CD14-positive monocyte (primary cell): ENCODE measurements at regions not wholly inside any gene's neighbourhood (a gene's known extent, or its start where the extent isn't known, plus 50 kb on each side); places are given as distances from the start of the nearest gene placed in this dataset.

Experiments used
- DNase-seq, 3 donors: peaks; one replicate each; pipeline ENCODE4 v3.0.0-alpha.2; 2011 to 2022
- H2AFZ ChIP-seq: 2 replicates; pipeline ENCODE4 v1.6.0; 2012; ENCODE audit warnings: mild to moderate bottlenecking, low read depth, low read length, inconsistent platforms; ENCODE audit not compliant: insufficient read depth, poor library complexity, severe bottlenecking
- H3K27ac ChIP-seq, 2 donors: 1 replicate in 1 of 2; 2 replicates in 1 of 2; pipeline ENCODE4 v1.5.1; 2012 to 2013; ENCODE audit warnings: low read length in 2 of 2, control low read depth in 1 of 2, inconsistent platforms in 1 of 2, low read depth in 1 of 2, mild to moderate bottlenecking in 1 of 2
- H3K27me3 ChIP-seq, 2 donors: one replicate each; pipeline versions ENCODE4 v1.6.0 to v1.6.1; 2011 to 2013; ENCODE audit warnings: low read length in 2 of 2; ENCODE audit not compliant: control insufficient read depth in 2 of 2, insufficient read depth in 2 of 2
- H3K36me3 ChIP-seq, 2 donors: replicated peaks in 1 of 2; 1 replicate in 1 of 2; 2 replicates in 1 of 2; pipeline versions ENCODE4 v1.5.1 to v1.6.1; 2012 to 2013; ENCODE audit warnings: low read length in 2 of 2, control low read depth in 1 of 2, inconsistent platforms in 1 of 2, mild to moderate bottlenecking in 1 of 2; ENCODE audit not compliant: insufficient read depth in 2 of 2, control insufficient read depth in 1 of 2
- H3K4me1 ChIP-seq, 2 donors: 1 replicate in 1 of 2; 2 replicates in 1 of 2; pipeline versions ENCODE4 v1.5.1 to v1.6.1; 2012 to 2013; ENCODE audit warnings: low read length in 2 of 2, control low read depth in 1 of 2, inconsistent platforms in 1 of 2, mild to moderate bottlenecking in 1 of 2, moderate library complexity in 1 of 2; ENCODE audit not compliant: insufficient read depth in 2 of 2, control insufficient read depth in 1 of 2
- H3K4me2 ChIP-seq: replicated peaks from 2 replicates; pipeline ENCODE3; 2012; ENCODE audit warnings: low read length, moderate library complexity, mild to moderate bottlenecking; ENCODE audit not compliant: poor library complexity, severe bottlenecking; ENCODE audit errors: extremely low read depth
- H3K4me3 ChIP-seq, 3 experiments: fragments of 200-600 bp in 1 of 3; sonication (generic) in 1 of 3; replicated peaks in 1 of 3; 1 replicate in 2 of 3; 2 replicates in 1 of 3; pipeline ENCODE4 v1.5.1; 2011 to 2013; ENCODE audit warnings: low read length in 3 of 3, mild to moderate bottlenecking in 3 of 3, control low read depth in 2 of 3, low read depth in 2 of 3, inconsistent platforms in 1 of 3, moderate library complexity in 1 of 3
- H3K79me2 ChIP-seq: 2 replicates; pipeline ENCODE4 v1.6.0; 2012; ENCODE audit warnings: mild to moderate bottlenecking, control low read depth, inconsistent platforms, low read length, moderate library complexity; ENCODE audit not compliant: insufficient read depth
- H3K9ac ChIP-seq: 2 replicates; pipeline ENCODE4 v1.6.0; 2017; ENCODE audit warnings: low read length, mild to moderate bottlenecking; ENCODE audit not compliant: insufficient read depth, poor library complexity, severe bottlenecking
- H3K9me3 ChIP-seq, 2 donors: replicated peaks in 1 of 2; 1 replicate in 1 of 2; 2 replicates in 1 of 2; pipeline versions ENCODE4 v1.5.1 to v1.6.1; 2012 to 2013; ENCODE audit warnings: low read length in 2 of 2, control low read depth in 1 of 2; ENCODE audit not compliant: control insufficient read depth in 1 of 2, insufficient read depth in 1 of 2
- H4K20me1 ChIP-seq: 2 replicates; pipeline ENCODE4 v1.6.0; 2012; ENCODE audit warnings: mild to moderate bottlenecking, low read length, control low read depth, moderate library complexity; ENCODE audit not compliant: insufficient read depth
- H3K27ac Mint-ChIP-seq, 7 donors: one replicate each; pipeline ENCODE4 v1.8.0; 2020; ENCODE audit warnings: mild to moderate bottlenecking in 7 of 7, mixed read lengths in 7 of 7, moderate library complexity in 6 of 7, inconsistent platforms in 2 of 7
- H3K27me3 Mint-ChIP-seq, 3 donors: one replicate each; pipeline ENCODE4 v1.8.0; 2021 to 2022; ENCODE audit warnings: low read depth in 3 of 3, mild to moderate bottlenecking in 3 of 3, mixed read lengths in 3 of 3, moderate library complexity in 3 of 3, inconsistent platforms in 1 of 3
- H3K36me3 Mint-ChIP-seq, 2 donors: one replicate each; pipeline ENCODE4 v1.8.0; 2020; ENCODE audit warnings: mixed read lengths in 2 of 2, inconsistent platforms in 1 of 2, mild to moderate bottlenecking in 1 of 2
- H3K4me1 Mint-ChIP-seq: one replicate; pipeline ENCODE4 v1.8.0; 2020; ENCODE audit warnings: mild to moderate bottlenecking, mixed read lengths
- H3K4me3 Mint-ChIP-seq, 2 donors: one replicate each; pipeline ENCODE4 v1.8.0; 2020; ENCODE audit warnings: mild to moderate bottlenecking in 2 of 2, mixed read lengths in 2 of 2, moderate library complexity in 1 of 2
- H3K9me3 Mint-ChIP-seq, 7 donors: one replicate each; pipeline ENCODE4 v1.8.0; 2020 to 2022; ENCODE audit warnings: mixed read lengths in 7 of 7, mild to moderate bottlenecking in 6 of 7, moderate library complexity in 6 of 7, inconsistent platforms in 2 of 7
- CTCF ChIP-seq: fragments of 200-600 bp; IDR thresholded peaks from one replicate; pipeline ENCODE4 v1.8.0; 2022; ENCODE audit warnings: antibody characterized with exemption, mild to moderate bottlenecking
- WGBS: methylation state at CpG from one replicate; pipeline ENCODE4 v1.1.5; 2013; ENCODE audit warnings: missing lambda C conversion rate; ENCODE audit not compliant: insufficient coverage; 5-methylcytosine and 5-hydroxymethylcytosine counted together
- intact Hi-C, 2 donors: fragments of 100-400 bp; cut with micrococcal nuclease; formaldehyde crosslinking; loops; one replicate each; pipeline versions ENCODE4 v1.15.0 to v1.15.1; 2023

- Histone ChIP-seq H3K9ac (no peak overlapping the region), H2AFZ (no peak overlapping the region), H3K4me2 (no peak overlapping the region), H3K27ac (no peak overlapping the region), H3K9me3 (no peaks in the 10 kb centered on the region), H3K79me2 (no peaks in the 10 kb centered on the region), H3K27me3 (no peaks in the 10 kb centered on the region), H4K20me1 (no peaks in the 10 kb centered on the region), H3K36me3 (no peaks in the 10 kb centered on the region), H3K4me3 (no peak overlapping the region), H3K4me1 (no peaks in the 10 kb centered on the region)
- WGBS: no CpG with 5 or more reads among the region's 1 CpG
- no peaks in the 10 kb centered on the region for H3K36me3 Mint-ChIP-seq
- no peak overlapping the region for H3K27ac Mint-ChIP-seq
- H3K4me1 Mint-ChIP-seq: no peaks in the 10 kb centered on the region
- DNase-seq: no peak
- intact Hi-C loops: no loop called here
- peaks cover 0 to 1% (median 0%) of the 10 kb centered on the region in 3 donors for H3K27me3 Mint-ChIP-seq
- H3K4me3 Mint-ChIP-seq: no peak overlapping the region
- H3K9me3 Mint-ChIP-seq: peaks cover 0 to 3% (median 0%) of the 10 kb centered on the region in 7 donors
- TF ChIP-seq CTCF: no peak
These were observed 280.1 kb upstream of the ESRRG start for GRCh38 chr1:217003355-217003754.

- no peaks in the 10 kb centered on the region for H3K36me3 ChIP-seq
- Mint-ChIP-seq H3K4me1 (no peaks in the 10 kb centered on the region), H3K27me3 (peaks cover 0 to 1% (median 0%) of the 10 kb centered on the region in 3 donors), H3K4me3 (no peak overlapping the region), H3K36me3 (no peaks in the 10 kb centered on the region), H3K27ac (no peak overlapping the region), H3K9me3 (peaks cover 0 to 11% (median 3%) of the 10 kb centered on the region in 7 donors)
- H4K20me1 ChIP-seq: no peaks in the 10 kb centered on the region
- no peak overlapping the region for H3K27ac ChIP-seq
- H3K4me3 ChIP-seq: no peak overlapping the region
- H3K4me1 ChIP-seq: no peaks in the 10 kb centered on the region
- H3K79me2 ChIP-seq: no peaks in the 10 kb centered on the region
- intact Hi-C loops: no loop called here
- TF ChIP-seq CTCF: no peak
- DNase-seq: no peak
- WGBS: no CpG with 5 or more reads among the region's 1 CpG
- H3K27me3 ChIP-seq: no peaks in the 10 kb centered on the region
- H3K9me3 ChIP-seq: no peaks in the 10 kb centered on the region
- no peak overlapping the region for H2AFZ ChIP-seq
- no peak overlapping the region for H3K4me2 ChIP-seq
- H3K9ac ChIP-seq: no peak overlapping the region
These were observed 274.6 kb upstream of the ESRRG start for GRCh38 chr1:216997831-216998230.
